Astrocyte (in vitro differentiated cells and primary cell): ENCODE measurements at regions not wholly inside any gene's neighbourhood (a gene's known extent, or its start where the extent isn't known, plus 50 kb on each side); places are given as distances from the start of the nearest gene placed in this dataset.

Experiments used
- DNase-seq: peaks from one replicate; pipeline ENCODE4 v3.0.0-alpha.2; 2010; ENCODE audit warnings: low read depth
- FAIRE-seq: peaks from 2 replicates; lab custom pipeline; 2011; peaks lifted over from hg19 to GRCh38; lab: Jason Lieb, UNC
- H2AFZ ChIP-seq: 2 replicates; pipeline ENCODE4 v1.6.0; 2012; ENCODE audit warnings: low read depth, low read length, inconsistent platforms
- H3K27ac ChIP-seq: 2 replicates; pipeline ENCODE4 v1.5.1; 2011; ENCODE audit warnings: low read depth, low read length, inconsistent platforms
- H3K27me3 ChIP-seq: 2 replicates; pipeline ENCODE4 v1.6.0; 2011; ENCODE audit warnings: low read length, inconsistent platforms; ENCODE audit not compliant: insufficient read depth
- H3K36me3 ChIP-seq: 2 replicates; pipeline ENCODE4 v1.5.1; 2011; ENCODE audit warnings: low read length, inconsistent platforms; ENCODE audit not compliant: insufficient read depth
- H3K4me1 ChIP-seq: 2 replicates; pipeline ENCODE4 v1.5.1; 2011; ENCODE audit warnings: low read length, inconsistent platforms; ENCODE audit not compliant: insufficient read depth
- H3K4me2 ChIP-seq: 2 replicates; pipeline ENCODE4 v1.6.0; 2012; ENCODE audit warnings: low read length, inconsistent platforms
- H3K4me3 ChIP-seq: 2 replicates; pipeline ENCODE4 v1.5.1; 2011; ENCODE audit warnings: low read depth, mild to moderate bottlenecking, low read length, inconsistent platforms; ENCODE audit not compliant: insufficient read depth
- H3K79me2 ChIP-seq: 2 replicates; pipeline ENCODE4 v1.6.0; 2012; ENCODE audit warnings: mild to moderate bottlenecking, low read length, inconsistent platforms; ENCODE audit not compliant: insufficient read depth
- H3K9ac ChIP-seq: 2 replicates; pipeline ENCODE4 v1.6.0; 2012; ENCODE audit warnings: mild to moderate bottlenecking, low read length, inconsistent platforms
- H3K9me3 ChIP-seq: 2 replicates; pipeline ENCODE4 v1.5.1; 2012; ENCODE audit warnings: low read depth, mild to moderate bottlenecking, low read length, inconsistent platforms; ENCODE audit not compliant: insufficient read depth
- H4K20me1 ChIP-seq: 2 replicates; pipeline ENCODE4 v1.6.0; 2012; ENCODE audit warnings: low read length, inconsistent platforms; ENCODE audit not compliant: insufficient read depth
- H3K27ac Mint-ChIP-seq: one replicate; pipeline ENCODE4 v1.8.0; 2021; ENCODE audit warnings: mild to moderate bottlenecking, mixed read lengths; ENCODE audit not compliant: unreplicated experiment
- H3K27me3 Mint-ChIP-seq: one replicate; pipeline ENCODE4 v1.8.0; 2021; ENCODE audit warnings: low read depth, mixed read lengths; ENCODE audit not compliant: unreplicated experiment
- H3K36me3 Mint-ChIP-seq: one replicate; pipeline ENCODE4 v1.8.0; 2021; ENCODE audit warnings: low read depth, mixed read lengths; ENCODE audit not compliant: unreplicated experiment
- H3K4me1 Mint-ChIP-seq: one replicate; pipeline ENCODE4 v1.8.0; 2021; ENCODE audit warnings: low read depth, mixed read lengths; ENCODE audit not compliant: unreplicated experiment
- H3K4me3 Mint-ChIP-seq: one replicate; pipeline ENCODE4 v1.8.0; 2021; ENCODE audit warnings: mild to moderate bottlenecking, moderate library complexity, mixed read lengths; ENCODE audit not compliant: unreplicated experiment
- H3K9me3 Mint-ChIP-seq: one replicate; pipeline ENCODE4 v1.8.0; 2021; ENCODE audit warnings: mild to moderate bottlenecking, mixed read lengths; ENCODE audit not compliant: unreplicated experiment
- CTCF ChIP-seq: IDR thresholded peaks from 2 replicates; pipeline ENCODE4 v1.5.1; 2011; ENCODE audit warnings: low read depth, mild to moderate bottlenecking, inconsistent platforms, low read length, moderate library complexity; ENCODE audit not compliant: insufficient read depth
- EZH2 ChIP-seq: IDR thresholded peaks from 2 replicates; pipeline ENCODE4 v1.6.1; 2012; ENCODE audit warnings: mild to moderate bottlenecking, low read length, inconsistent platforms; ENCODE audit not compliant: insufficient read depth

- Histone ChIP-seq H3K27ac (no peak overlapping the region), H3K4me2 (no peak overlapping the region), H3K4me3 (no peak overlapping the region), H4K20me1 (no peaks in the 10 kb centered on the region), H3K9me3 (no peaks in the 10 kb centered on the region), H3K79me2 (no peaks in the 10 kb centered on the region), H3K9ac (no peak overlapping the region), H3K36me3 (no peaks in the 10 kb centered on the region), H2AFZ (no peak overlapping the region), H3K27me3 (no peaks in the 10 kb centered on the region), H3K4me1 (no peaks in the 10 kb centered on the region)
- FAIRE-seq, result no peak
- Mint-ChIP-seq H3K9me3 (no peaks in the 10 kb centered on the region), H3K27me3 (no peaks in the 10 kb centered on the region), H3K36me3 (no peaks in the 10 kb centered on the region), H3K27ac (no peak overlapping the region), H3K4me3 (no peak overlapping the region), H3K4me1 (peaks cover 12% of the 10 kb centered on the region)
- no peak for TF ChIP-seq CTCF
- no peak for TF ChIP-seq EZH2
- no peak for DNase-seq
Measured at GRCh38 chr14:49019467-49020115, 566.6 kb downstream of the RPS29 start.

- DNase-seq (no peak), FAIRE-seq (no peak)
- Mint-ChIP-seq H3K27ac (no peak overlapping the region), H3K4me3 (no peak overlapping the region), H3K4me1 (peaks cover 12% of the 10 kb centered on the region), H3K27me3 (no peaks in the 10 kb centered on the region), H3K9me3 (no peaks in the 10 kb centered on the region), H3K36me3 (no peaks in the 10 kb centered on the region)
- TF ChIP-seq EZH2 (no peak), CTCF (no peak)
- Histone ChIP-seq H2AFZ (no peak overlapping the region), H3K4me2 (no peak overlapping the region), H3K9me3 (no peaks in the 10 kb centered on the region), H3K27ac (no peak overlapping the region), H3K36me3 (no peaks in the 10 kb centered on the region), H3K27me3 (no peaks in the 10 kb centered on the region), H3K79me2 (no peaks in the 10 kb centered on the region), H3K4me3 (no peak overlapping the region), H4K20me1 (no peaks in the 10 kb centered on the region), H3K9ac (no peak overlapping the region), H3K4me1 (no peaks in the 10 kb centered on the region)
Measured at GRCh38 chr14:49017447-49017846, 568.7 kb downstream of the RPS29 start.

- no peaks in the 10 kb centered on the region for H3K36me3 Mint-ChIP-seq
- Histone ChIP-seq H3K79me2 (no peaks in the 10 kb centered on the region), H3K27ac (no peak overlapping the region), H3K4me1 (no peaks in the 10 kb centered on the region), H3K9ac (no peak overlapping the region), H3K4me3 (no peak overlapping the region), H3K27me3 (no peaks in the 10 kb centered on the region), H3K9me3 (no peaks in the 10 kb centered on the region), H4K20me1 (no peaks in the 10 kb centered on the region), H2AFZ (no peak overlapping the region), H3K36me3 (no peaks in the 10 kb centered on the region), H3K4me2 (no peak overlapping the region)
- no peak for DNase-seq
- H3K27ac Mint-ChIP-seq, result peak overlapping the region; percentile 48
- no peaks in the 10 kb centered on the region for H3K27me3 Mint-ChIP-seq
- peaks cover 12% of the 10 kb centered on the region for H3K4me1 Mint-ChIP-seq
- TF ChIP-seq CTCF (no peak), EZH2 (no peak)
- no peak for FAIRE-seq
- H3K4me3 Mint-ChIP-seq, result no peak overlapping the region
- H3K9me3 Mint-ChIP-seq, result no peaks in the 10 kb centered on the region
Measured at GRCh38 chr14:49016381-49016780, 569.8 kb downstream of the RPS29 start.
